ENCODE measurements at regions not wholly inside any gene's neighbourhood (a gene's known extent, or its start where the extent isn't known, plus 50 kb on each side); places are given as distances from the start of the nearest gene placed in this dataset.
A peak's percentile ranks its signal among the peaks of the same experiment; 100 is the strongest.
"Not testable (repeated sequence)": the region's sequence is repeated elsewhere in the genome, so short reads cannot be mapped to it uniquely, and the experiment has no call there.

DNA sequence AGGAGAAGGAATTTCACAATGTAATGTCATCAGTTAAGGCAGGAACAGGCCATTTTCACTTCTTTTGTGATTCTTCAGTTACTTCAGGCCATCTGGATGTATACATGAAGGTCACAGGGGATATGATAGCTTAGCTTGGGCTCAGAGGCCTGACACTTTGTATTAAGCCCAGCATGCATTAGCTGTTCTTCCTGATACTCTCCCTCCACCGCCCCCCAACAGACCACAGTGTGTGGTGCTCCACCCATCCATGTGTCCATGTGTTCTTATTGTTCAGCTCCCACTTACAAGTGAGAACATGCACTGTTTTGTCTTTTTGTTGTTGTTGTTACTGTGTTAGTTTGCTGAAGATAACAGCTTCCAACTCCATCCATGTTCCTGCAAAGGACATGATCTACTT is 1453.4 kb downstream of the FAM181B start:
- DNase-seq (ENCODE audit: low read depth): not testable (repeated sequence)

DNA sequence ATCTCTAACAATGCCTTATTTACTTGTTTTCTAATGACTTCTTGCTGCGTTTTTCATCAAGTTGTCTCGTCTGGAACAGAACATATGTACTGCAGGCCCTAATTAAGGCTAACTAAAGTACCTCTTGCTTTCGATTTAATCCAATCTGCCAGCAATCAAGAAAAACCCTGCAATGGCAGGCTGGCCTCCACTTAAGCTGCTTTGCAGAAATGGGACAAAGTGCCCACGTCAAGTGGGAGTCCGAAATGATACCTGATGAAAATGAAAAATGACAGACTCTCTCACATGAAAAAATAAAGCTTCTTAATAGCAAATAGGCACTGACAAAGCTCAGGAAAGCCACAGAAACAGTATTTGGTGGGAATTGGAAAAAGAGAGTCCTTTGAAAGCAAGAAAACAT is 1454.7 kb downstream of the FAM181B start:
- DNase-seq (ENCODE audit: low read depth): no peak

DNA sequence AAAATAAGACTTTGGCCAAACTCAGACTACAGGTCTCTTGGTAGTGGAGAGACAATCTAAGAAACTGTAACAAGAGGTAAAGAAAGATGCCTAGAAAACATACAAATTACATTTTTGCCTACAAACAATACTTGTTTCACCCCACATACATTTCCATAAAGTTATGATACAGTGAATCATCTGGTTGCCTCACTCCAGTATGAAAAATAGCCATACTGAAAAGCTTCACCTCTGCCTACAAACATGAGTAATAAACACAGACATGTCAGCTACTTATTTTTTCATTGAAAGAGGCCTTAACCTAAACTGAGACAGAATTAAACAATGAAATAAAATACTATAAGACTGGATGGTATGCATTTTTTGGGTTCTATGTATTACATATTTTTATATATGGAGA is 1463.0 kb downstream of the FAM181B start:
- peak; percentile 14 for DNase-seq (ENCODE audit: low read depth)

DNA sequence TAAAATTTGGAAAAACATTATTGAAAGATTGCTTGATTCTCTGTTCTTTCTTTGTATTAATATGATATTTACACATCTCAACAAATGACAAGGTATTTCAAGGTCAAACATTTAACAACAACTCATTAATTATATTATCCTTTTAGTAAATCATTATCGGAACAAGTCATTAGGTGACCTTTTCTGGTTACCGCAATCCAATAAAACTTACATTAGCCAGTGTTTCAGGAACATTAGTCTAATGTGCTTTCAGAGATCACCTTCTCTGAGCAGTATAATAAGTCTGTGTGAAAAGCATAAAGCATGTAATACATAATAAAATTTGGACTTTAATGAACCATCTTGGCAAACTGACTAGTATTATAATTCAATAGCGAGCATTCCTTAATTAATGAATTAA is 1466.4 kb downstream of the FAM181B start:
- DNase-seq (ENCODE audit: low read depth): no peak

DNA sequence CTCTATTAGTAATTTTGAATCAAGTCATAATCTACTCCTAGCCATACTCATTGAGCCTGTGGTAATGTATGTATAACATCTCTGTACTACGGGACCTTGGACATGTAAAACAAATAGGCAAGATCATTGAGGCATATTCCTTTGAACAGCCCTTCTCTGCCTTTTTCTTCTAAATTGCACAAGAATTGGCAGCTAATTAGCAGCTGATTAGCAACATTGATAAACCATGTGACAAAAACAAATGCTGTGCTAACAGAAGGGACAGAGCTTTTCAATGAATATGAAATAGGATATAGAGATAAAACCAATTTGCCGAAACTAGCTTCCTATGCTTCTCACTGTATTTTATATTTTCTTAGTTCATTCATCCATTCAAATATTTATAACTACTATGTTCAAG is 1474.2 kb downstream of the FAM181B start:
- DNase-seq (ENCODE audit: low read depth): no peak

DNA sequence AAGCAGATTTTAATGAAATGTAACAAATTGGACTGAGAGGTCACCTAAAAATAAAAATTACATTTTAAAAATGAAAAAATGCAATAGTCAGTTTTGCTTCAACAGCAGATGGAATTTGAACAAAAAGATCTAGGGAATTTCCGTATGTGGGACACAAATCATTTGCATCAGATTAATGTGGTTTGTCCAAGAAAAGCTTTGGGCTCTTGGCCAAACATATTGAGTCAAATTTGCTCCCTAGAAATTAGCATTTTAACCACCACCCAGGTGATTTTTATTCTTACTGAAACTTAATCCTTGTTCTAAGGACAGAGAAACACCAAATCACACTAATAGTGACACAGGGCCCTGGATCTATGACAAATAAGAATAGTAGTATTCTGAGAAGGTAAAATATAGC is 1477.8 kb downstream of the FAM181B start:
- DNase-seq (ENCODE audit: low read depth): peak; percentile 29

DNA sequence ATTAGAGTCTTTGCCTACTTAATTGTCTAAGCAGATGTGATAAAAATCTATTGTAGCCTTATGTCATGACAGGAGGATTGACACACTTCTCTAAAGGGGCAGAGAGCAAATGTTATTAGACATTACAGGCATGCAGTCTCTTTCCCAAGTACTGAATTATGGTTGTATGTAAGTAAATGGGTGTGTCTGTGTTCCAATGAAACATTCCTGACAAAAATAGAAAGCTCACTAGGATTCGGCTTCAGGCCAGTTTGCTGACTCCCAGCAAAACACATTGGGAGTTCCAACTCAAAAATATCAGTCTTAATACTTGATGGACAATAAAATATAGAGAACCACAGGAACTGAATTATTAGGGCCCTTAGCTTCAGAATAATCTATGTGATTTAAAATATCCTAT is 1480.4 kb downstream of the FAM181B start:
- DNase-seq (ENCODE audit: low read depth): no peak

DNA sequence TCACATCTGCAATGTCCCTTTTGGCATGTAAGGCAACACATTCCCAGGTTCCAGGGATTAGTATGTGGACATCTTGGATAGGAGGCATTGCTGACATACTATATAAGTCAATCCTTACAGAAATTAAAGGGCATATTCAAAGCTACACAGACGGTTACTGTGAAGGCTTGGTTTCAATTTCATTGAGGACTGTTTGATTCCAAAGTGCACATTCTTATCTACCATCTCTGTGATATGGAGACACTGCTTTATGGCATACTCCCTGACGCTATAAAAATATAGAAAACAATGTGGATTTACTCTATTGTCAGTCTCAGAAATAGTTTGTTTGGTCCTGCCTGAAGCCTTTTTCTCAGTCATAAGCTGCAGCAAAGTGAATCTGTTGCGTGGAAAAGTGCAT is 1486.7 kb downstream of the FAM181B start:
- no peak for DNase-seq (ENCODE audit: low read depth)

DNA sequence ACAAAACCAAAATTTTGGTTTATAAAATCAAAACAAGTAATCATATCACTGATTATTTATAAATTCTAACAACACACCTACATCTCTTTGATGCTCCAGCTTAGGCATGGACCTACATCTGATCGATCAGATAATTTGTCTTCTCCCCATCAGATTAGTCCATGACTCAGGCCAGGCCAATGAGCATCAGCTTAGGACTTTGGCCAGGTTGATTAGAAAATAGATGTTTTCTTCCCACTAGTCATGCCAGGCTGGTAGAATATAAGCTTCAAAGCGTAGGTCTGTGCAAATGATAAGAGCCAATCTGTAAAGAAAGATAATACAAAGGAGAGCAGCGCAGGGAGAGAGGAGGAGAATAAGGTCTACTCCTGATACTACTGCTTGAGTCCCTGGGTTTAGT is 1487.9 kb downstream of the FAM181B start:
- no peak for DNase-seq (ENCODE audit: low read depth)

DNA sequence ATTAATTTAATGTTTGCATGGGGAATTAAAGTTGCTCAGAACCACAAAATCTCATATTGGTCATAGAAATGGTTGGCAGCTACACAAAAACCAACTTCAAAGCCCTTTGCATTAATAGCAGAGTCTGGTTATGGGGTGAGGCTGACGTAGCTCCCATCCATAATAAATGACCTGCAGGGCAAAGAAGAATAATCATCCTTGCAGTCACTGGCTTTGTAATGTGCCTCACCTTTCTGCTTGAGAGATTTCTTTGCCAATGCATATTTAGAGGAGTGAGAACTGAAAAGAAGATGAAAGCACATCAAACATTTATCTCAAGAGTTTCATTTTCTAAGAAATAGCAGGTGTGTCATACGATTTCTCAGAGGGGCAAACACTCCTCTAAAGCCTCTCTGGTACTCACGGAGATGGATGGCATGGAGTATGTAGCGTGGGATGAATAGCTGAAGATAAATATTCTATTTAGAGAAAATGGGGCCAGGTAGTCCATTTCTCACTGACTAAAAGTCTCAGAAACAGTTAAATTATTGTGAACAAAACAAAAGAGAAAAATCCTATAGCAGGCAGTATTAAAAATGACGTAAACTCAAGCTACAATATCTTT is 1491.9 kb downstream of the FAM181B start:
- DNase-seq (ENCODE audit: low read depth): no peak

DNA sequence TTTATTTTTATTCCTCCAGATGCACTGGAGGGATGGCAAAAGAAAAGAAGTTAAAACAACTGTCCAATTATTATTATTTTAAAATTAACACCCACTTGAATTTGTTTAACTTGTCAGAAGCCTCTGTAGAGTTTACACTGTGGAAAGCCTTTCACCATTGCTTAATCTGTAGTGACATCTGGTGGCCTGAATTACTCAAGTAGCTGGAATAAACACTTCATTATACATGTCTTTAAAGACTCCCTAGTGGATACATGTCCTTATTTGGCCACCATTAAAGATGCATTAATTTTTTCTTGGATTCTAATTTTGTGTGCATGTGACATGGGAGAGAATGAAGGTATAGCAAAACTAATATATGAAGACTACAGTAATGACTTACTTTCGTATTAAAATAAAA is 1496.5 kb downstream of the FAM181B start:
- peak; percentile 67 for DNase-seq (ENCODE audit: low read depth)

DNA sequence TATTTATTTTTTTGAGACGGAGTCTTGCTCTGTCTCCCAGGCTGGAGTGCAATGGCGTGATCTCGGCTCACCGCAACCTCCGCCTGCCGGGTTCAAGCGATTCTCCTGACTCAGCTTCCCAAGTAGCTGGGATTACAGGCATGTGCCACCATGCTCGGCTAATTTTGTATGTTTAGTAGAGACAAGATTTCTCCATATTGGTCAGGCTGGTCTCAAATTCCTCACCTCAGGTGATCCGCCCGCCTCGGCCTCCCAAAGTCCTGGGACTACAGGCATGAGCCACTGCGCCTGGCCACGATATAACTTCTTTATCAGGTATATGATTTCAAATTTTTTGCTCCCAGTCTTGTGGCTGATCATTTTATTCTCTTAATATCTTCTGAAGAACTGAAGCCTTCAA is 1506.3 kb downstream of the FAM181B start:
- not testable (repeated sequence) for DNase-seq (ENCODE audit: low read depth)

DNA sequence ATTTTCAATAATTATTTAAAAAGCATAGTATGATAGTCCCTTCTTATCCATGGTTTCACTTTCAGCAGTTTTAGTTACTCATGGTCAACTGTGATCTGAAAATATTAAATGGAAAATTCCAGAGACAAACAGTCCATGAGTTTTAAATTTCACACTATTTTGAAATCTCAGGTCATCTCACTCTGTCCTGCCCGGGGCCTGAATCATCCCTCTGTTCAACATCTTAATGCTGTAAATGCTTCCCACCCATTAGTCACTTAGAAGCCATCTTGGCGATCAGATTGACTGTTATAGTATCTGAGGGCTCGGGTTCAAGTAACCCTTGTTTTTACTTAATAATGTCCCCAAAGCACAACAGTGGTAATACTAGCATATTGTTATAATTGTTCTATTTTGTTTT is 1509.3 kb downstream of the FAM181B start:
- DNase-seq (ENCODE audit: low read depth): peak; percentile 80

DNA sequence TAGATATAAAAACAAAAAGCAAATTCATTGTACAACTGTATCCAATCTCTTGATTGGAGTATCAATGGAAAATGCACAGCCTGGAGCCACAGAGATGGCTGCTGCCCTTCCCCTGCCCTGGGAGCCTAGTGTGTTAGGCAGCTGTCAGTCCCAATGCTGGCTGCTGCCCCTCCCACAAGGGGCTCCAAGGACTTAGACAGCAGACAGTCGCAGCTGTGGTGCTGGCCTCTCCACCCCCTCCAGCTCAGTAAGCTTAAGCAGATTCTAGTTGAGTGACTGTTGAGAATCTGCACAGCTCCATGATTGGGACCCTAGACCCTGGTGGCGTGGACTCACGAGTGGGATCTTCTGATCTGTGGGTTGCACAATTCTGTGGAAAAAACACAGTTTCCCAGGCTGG is 1511.2 kb downstream of the FAM181B start:
- no peak for DNase-seq (ENCODE audit: low read depth)

DNA sequence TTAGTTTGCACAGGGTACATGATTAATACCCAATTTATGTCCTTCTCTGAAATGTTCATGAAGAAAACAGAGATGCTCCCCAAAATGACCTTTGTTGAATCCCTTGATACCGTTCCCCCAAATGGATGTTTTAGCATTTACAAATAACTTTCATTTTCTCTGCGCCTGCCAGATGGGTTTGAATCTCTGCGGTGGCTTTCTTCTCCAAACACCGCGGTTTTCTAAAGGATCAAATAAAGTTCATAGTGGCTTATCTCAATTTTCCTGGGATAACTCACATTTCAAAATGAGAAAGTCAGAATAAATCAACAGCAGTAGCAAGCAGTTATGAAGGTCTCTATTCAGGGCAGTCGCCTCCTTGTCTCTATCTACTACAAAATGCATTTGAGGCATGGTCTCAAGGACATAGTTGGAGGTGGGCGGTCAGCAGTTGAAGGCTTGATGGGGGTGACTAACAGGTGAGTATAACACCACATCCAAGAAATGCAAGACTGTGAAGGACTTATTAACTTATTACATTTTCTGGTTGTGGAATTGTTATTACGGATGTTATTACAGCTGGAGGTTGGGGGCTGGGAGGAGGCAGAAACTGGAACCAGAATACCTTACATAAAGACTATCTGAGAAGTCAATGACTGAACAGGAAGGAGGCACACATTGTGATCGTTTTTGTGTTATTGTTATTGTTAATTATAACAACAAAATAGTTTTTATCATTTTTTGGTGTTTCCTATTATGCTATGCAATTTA is 1513.3 kb downstream of the FAM181B start:
- peak; percentile 84 for DNase-seq (ENCODE audit: low read depth)

DNA sequence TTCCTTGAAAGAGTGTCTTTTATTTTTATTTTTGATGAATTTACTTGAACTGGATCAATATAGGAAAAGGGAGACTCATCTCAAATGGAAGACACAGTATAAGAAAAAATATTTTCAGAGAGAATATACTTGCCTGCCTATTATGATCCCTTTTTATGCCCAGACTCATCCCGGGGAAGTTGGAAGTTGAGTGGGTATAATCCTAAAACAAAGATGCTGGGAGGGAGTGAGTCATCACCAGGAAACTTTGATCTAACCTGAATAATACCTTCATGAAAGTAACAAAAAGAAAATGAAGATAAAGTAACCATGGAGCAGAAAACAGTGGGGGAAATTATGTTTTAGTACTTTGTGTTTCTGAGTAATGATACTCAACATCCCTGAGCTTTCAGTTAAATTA is 1514.0 kb downstream of the FAM181B start:
- no peak for DNase-seq (ENCODE audit: low read depth)

DNA sequence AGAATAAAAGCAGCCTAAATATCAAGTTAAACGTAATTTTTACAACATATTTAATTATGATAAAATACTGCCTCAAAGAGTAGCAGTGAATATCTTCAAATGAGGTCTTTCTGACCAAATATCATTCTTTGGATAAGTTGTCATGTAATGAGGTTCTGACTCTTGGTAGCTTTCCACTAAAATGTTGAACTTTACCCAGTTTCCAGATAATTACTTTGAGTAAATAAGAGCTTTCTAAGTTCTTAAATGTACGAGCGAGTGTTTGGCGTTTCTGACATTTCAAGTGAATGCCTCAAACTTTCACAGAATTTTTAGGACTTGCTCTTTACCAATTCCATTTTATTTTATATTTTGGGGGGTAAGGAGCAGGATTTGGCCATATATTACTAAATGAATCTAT is 1515.2 kb downstream of the FAM181B start:
- no peak for DNase-seq (ENCODE audit: low read depth)

DNA sequence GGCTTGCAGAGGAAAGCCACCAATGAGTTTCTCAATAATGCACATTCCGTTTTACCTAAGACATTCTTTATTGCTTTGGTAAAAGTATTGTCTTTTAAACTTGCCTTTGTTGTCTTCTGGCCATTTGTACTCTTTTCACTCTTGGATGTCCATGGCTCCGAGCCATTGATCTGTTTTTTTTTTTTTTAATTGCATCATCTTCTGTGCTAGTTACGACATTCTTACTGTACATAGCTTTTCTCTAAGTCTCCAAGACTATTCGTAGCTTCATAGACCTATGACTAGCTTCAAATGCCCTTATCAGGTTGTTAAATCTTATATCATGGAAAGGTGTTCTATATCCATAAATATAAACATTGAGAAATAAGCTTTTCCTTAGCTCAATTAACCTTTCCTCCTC is 1522.6 kb downstream of the FAM181B start:
- peak; percentile 61 for DNase-seq (ENCODE audit: low read depth)

DNA sequence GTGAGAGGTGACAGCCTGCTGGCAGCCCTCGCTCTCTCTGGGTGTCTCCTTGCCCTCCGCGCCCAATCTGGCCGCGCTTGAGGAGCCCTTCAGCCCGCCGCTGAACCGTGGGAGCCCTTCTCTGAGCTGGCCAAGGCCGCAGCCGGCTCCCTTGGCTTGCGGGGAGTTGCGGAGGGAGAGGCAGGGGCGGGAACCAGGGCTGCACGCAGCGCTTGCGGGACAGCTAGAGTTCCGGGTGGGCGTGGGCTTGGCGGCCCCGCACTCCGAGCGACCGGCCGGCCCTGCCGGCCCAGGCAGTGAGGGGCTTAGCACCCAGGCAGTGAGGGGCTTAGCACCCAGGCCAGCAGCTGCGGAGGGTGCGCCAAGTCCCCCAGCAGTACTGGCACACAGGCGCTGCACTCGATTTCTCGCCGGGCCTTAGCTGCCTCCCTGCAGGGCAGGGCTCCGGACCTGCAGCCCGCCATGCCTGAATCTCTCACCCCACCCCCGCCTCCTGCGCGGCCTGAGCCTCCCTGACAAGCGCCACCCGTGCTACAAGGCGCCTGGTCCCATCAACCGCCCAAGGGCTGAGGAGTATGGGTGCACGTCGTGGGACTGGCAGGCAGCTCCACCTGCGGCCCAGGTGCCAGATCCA is 1526.1 kb downstream of the FAM181B start:
- DNase-seq (ENCODE audit: low read depth): no peak

DNA sequence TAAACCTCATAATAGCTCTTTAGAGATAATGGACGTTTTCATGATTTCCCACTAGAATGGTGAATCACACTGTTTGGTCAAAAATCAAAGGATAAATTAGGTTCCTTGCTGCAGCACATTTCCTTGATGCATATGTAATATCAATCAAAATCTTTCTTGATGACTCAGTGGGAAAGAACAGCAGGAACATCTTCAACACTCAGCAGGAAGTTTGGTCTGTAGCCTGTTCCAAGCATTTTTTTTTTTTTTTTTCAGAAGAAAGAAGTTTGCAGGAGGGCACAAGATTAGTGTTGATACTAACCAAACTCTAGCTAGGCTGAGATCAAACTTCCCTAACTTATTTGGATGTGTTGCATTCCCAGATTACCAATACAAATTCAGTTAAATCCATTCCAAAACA is 1529.8 kb downstream of the FAM181B start:
- DNase-seq (ENCODE audit: low read depth): peak; percentile 51

DNA sequence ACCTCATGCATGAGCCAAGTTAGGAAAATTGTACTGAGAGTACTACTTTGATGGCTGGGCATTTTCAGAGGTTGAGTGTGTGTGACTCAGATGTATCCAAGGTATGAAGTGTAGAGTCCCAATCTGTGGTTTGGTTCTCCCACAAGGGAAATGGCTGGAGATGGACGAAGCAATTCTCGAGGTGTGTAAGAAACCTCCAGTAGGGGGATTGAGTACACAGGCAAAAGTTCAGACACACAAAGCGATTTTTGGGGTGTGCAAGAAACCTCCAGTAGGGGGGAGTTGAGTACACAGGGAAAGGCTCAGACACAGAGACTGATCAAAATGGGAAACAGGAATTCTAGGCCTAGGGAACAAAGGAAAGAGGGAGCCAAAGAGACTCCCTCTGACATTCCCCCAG is 1536.3 kb downstream of the FAM181B start:
- peak; percentile 3 for DNase-seq (ENCODE audit: low read depth)

DNA sequence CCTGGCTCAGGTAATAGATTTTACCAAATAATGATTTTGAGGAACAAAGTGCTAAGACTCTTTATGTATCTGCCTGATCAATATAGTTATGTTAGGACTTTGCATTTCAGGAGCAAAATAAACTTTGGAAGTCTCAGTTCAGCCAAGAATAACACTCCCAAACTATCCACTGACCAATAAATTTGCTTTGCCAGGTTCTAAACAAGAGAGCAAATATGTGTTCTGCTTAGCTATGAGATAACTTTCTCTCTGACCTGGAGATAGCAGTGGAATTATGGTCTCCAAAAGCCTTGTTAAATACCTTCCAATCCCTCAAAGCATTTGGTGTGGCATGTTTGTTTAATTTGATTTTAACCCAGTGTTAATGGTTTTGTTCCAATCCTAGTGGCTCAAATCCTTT is 1541.1 kb downstream of the FAM181B start:
- DNase-seq (ENCODE audit: low read depth): no peak

DNA sequence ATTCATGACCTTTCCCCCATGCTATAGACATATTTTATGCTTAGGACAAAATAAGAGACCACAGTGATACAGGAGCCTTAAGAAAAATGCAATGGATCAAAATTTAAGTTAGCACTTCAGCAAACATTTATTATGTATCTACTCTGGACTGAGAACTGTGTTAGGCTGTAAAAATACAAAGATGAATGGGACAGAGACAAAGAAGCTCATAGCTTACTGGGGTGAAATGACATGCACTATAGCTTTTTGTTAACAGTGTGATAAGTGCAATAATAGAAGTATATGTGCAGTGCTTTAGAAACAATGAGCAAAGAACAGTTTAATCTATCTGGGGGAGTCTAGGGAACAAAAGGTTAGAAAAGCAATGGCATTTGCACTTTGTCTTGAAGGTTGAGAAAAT is 1543.1 kb downstream of the FAM181B start:
- no peak for DNase-seq (ENCODE audit: low read depth)

DNA sequence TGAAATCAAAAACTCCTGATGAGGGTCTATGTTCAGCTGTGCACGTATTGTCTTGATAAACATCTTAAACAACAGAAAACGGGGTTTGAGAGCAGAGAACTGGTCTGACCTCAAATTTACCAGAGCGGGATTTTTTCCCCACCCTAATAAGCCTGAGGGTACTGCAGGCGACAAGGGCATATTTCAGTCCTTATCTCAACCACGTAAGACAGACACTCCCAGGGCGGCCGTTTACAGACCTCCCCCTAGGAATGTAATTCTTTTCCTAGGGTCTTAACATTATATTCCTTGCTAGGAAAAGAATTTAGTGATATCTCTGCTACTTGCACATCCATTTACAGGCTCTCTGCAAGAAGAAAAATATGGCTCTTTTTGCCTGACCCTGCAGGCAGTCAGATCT is 1546.6 kb downstream of the FAM181B start:
- DNase-seq (ENCODE audit: low read depth): not testable (repeated sequence)

All from amniotic epithelial cell (primary cell).